Central memory CD8-positive, alpha-beta T cell (primary cell): ENCODE measurements at regions not wholly inside any gene's neighbourhood (a gene's known extent, or its start where the extent isn't known, plus 50 kb on each side); places are given as distances from the start of the nearest gene placed in this dataset.
"Not testable (repeated sequence)": the region's sequence is repeated elsewhere in the genome, so short reads cannot be mapped to it uniquely, and the experiment has no call there.

Source experiments
- ATAC-seq: fragments of 150-1000 bp; cut with Tn5 transposase; replicated peaks from 2 replicates; pipeline ENCODE4 v1.10.0; 2022; ENCODE audit warnings: mild to moderate bottlenecking, moderate FRiP score, moderate number of reproducible peaks; ENCODE audit not compliant: poor library complexity, severe bottlenecking; ENCODE audit errors: extremely low read depth
- DNase-seq, 2 donors: peaks; one replicate each; pipeline ENCODE4 v3.0.0; 2021; ENCODE audit warnings: low spot score in 2 of 2
- H3K27ac Mint-ChIP-seq: one replicate; pipeline ENCODE4 v1.8.0; 2022; ENCODE audit warnings: low read depth, mild to moderate bottlenecking, moderate library complexity, mixed read lengths
- H3K27me3 Mint-ChIP-seq: one replicate; pipeline ENCODE4 v1.8.0; 2022; ENCODE audit warnings: mixed read lengths
- H3K36me3 Mint-ChIP-seq: one replicate; pipeline ENCODE4 v1.8.0; 2022; ENCODE audit warnings: mild to moderate bottlenecking, moderate library complexity, mixed read lengths; ENCODE audit not compliant: insufficient read depth
- H3K4me1 Mint-ChIP-seq: one replicate; pipeline ENCODE4 v1.8.0; 2022; ENCODE audit warnings: mixed read lengths
- H3K4me3 Mint-ChIP-seq: one replicate; pipeline ENCODE4 v1.8.0; 2022; ENCODE audit warnings: mild to moderate bottlenecking, moderate library complexity, mixed read lengths
- H3K9me3 Mint-ChIP-seq: one replicate; pipeline ENCODE4 v1.8.0; 2022; ENCODE audit warnings: mixed read lengths

DNA sequence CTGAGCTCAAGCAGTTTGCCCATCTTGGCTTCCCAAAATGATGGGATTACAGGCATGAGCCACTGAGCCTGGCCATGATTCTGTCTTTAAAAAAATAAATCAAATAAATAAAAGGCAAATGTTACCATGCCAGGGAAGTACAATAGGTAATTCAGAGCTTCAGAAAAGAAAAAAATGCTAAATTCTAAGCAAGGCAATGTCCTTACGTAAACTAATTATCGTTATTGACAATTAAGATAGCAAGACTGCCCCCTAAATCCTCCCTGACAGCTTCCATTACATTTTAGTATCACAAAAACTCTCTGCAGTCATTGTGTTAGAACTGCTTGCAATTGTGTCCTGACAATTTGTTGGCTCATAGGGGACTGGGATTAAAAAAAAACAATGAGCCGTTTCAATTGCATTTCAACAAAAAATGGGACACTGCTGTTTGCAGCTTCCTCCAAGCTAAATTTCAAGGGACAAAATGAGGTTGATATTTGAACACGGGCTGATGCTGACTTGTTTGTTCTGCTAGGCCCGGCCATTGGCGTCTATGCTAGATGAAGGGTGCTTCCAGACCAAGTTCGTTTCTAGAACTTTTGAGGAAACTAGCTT, 88.9 kb downstream of the MOGAT1 start:
- H3K4me1 Mint-ChIP-seq = no peaks in the 10 kb centered on the region
- DNase-seq (no peak), ATAC-seq (no peak)
- no peaks in the 10 kb centered on the region for H3K9me3 Mint-ChIP-seq
- no peak overlapping the region for H3K27ac Mint-ChIP-seq
- H3K27me3 Mint-ChIP-seq = peaks cover 9% of the 10 kb centered on the region
- no peak overlapping the region for H3K4me3 Mint-ChIP-seq
- no peaks in the 10 kb centered on the region for H3K36me3 Mint-ChIP-seq

DNA sequence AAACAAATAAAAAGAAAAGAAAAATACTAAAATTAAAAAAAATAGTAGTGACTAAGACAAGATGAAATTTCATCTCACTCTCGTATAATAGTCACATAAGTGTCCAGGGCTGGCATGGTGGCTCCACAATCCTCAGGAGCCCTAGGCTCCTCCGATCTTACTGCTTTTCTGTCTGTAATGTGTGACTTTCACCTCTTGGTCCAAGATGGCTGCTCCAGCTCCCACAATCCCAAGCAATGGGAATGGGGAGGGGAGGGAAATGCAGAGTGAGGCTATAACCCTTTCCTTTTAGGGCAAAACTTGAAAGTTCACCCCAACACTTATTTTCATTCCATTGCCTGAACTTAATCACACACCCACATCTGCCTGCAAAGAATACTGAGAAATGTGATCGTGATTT, 90.4 kb downstream of the MOGAT1 start:
- Mint-ChIP-seq H3K9me3 (no peaks in the 10 kb centered on the region), H3K4me1 (no peaks in the 10 kb centered on the region), H3K27me3 (peaks cover 9% of the 10 kb centered on the region), H3K27ac (no peak overlapping the region), H3K4me3 (no peak overlapping the region), H3K36me3 (no peaks in the 10 kb centered on the region)
- no peak for ATAC-seq
- DNase-seq = no peak

DNA sequence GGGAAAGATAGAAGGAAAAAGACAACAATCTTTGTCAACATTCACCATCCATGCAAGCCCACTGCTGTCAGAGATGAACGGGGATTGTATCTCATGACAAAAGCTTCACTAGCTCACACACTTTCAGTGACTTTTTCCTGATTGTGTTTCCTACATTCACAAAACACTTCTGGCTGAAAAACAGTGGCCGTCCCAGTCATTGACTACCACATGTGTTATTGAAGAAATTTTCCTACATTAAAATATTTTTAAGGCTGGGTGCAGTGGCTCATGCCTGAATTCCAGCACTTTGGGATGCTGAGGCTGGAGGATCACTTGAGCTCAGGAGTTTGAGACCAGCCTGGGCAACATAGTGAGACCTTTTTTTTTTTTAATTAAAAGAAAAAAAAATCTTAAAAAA, 90.9 kb downstream of the MOGAT1 start:
- ATAC-seq = no peak
- Mint-ChIP-seq H3K4me3 (no peak overlapping the region), H3K9me3 (no peaks in the 10 kb centered on the region), H3K27ac (no peak overlapping the region), H3K27me3 (peaks cover 9% of the 10 kb centered on the region), H3K4me1 (no peaks in the 10 kb centered on the region), H3K36me3 (no peaks in the 10 kb centered on the region)
- no peak for DNase-seq

DNA sequence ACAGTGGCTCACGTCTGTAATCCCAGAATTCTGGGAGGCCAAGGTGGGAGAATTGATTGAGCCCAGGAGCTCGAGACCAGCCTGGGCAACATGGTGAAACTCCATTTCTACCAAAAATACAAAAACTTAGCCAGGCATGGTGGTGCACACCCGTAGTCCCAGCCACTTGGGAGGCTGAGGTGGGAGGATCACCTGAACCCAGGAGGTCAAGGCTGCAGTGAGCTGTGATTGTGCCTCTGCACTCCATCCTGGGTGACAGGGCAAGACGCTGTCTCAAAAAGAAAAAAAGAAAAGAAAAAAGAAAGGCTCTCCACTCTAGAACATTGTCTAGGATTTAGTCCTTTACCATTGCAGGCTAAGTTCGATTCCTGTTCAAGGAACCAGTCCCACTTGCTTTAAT, 94.4 kb downstream of the MOGAT1 start:
- not testable (repeated sequence) for H3K27ac Mint-ChIP-seq, H3K4me1 Mint-ChIP-seq, DNase-seq, ATAC-seq, H3K9me3 Mint-ChIP-seq, H3K4me3 Mint-ChIP-seq, H3K27me3 Mint-ChIP-seq, H3K36me3 Mint-ChIP-seq

DNA sequence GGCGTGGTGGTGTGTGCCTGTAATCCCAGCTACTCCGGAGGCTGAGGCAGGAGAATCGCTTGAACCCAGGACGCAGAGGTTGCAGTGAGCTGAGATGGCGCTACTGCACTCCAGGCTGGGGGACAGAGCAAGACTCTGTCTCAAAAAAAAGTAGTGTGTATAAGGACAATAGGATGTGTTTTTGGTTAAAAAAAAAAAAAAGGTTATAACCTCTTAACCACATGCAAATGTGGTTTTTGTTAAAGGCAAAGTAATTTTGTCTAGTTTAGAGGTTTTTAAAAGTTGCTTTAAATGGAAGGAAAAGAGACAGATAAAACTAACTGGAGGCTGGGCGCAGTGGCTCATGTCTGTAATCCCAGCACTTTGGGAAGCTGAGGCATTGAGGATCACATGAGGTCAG, 92.8 kb upstream of the ACSL3 start:
- H3K4me1 Mint-ChIP-seq, H3K4me3 Mint-ChIP-seq, ATAC-seq, H3K27me3 Mint-ChIP-seq, H3K9me3 Mint-ChIP-seq, H3K27ac Mint-ChIP-seq, DNase-seq, H3K36me3 Mint-ChIP-seq: not testable (repeated sequence)

DNA sequence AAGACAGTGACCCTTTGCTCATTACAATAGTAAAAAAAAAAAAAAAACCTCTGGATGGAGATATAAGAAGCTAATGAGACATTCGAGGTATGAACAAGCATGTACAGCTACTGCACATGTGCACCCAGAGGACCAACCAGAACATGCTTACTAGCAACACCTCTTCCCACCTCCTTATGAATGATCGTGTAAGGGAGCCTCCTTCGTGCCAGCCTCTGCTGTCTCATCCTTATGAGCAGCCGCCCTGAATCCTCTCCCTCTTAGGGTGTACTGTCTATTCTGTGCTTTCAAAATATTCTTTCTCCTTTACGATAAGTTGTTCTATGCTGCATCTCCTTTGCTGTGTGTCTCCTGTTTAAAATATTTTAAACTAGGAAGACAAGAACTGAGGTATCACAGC, 91.4 kb upstream of the ACSL3 start:
- Mint-ChIP-seq H3K4me1 (no peaks in the 10 kb centered on the region), H3K27me3 (peaks cover 8% of the 10 kb centered on the region), H3K9me3 (no peaks in the 10 kb centered on the region), H3K36me3 (no peaks in the 10 kb centered on the region), H3K27ac (no peak overlapping the region), H3K4me3 (no peak overlapping the region)
- no peak for DNase-seq
- ATAC-seq = no peak

DNA sequence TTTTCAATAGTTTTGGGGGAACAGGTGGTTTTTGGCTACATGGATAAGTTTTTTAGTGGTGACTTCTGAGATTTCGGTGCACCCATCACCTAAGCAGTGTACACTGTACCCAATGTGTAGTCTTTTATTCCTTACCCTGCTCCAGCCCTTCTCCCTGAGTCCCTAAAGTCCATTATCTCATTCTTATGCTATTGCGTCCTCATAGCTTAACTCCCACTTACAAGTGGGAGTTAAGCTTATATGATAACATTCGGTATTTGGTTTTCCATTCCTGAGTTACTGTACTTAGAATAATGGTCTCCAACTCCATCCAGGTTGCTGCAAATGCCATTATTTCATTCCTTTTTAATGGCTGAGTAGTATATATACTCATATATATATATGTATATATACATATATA, 90.9 kb upstream of the ACSL3 start:
- no peak for DNase-seq
- H3K4me3 Mint-ChIP-seq = no peak overlapping the region
- no peak for ATAC-seq
- H3K36me3 Mint-ChIP-seq = no peaks in the 10 kb centered on the region
- H3K27me3 Mint-ChIP-seq = peaks cover 8% of the 10 kb centered on the region
- no peaks in the 10 kb centered on the region for H3K4me1 Mint-ChIP-seq
- no peaks in the 10 kb centered on the region for H3K9me3 Mint-ChIP-seq
- no peak overlapping the region for H3K27ac Mint-ChIP-seq

DNA sequence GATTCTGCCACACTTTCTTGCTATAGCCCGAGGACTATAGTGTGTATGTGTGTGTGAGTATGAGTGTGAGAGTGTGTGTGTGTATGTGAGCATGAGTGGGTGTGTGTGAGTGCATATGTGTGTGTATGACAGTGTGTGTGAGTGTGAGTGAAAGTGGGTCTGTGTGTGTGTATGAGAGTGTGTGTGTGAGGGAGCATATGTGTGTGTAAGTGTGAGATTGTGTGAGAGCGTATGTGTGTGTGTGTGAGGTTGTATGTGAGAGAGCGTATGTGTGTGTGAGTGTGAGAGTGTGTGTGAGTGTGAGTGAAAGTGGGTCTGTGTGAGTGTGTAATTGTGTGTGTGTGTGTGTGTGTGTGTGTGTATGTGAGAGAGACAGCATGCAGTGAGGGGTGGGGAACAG, 89.0 kb upstream of the ACSL3 start:
- no peak overlapping the region for H3K4me3 Mint-ChIP-seq
- H3K27me3 Mint-ChIP-seq = peaks cover 16% of the 10 kb centered on the region
- no peaks in the 10 kb centered on the region for H3K4me1 Mint-ChIP-seq
- peaks cover 2% of the 10 kb centered on the region for H3K36me3 Mint-ChIP-seq
- H3K9me3 Mint-ChIP-seq = no peaks in the 10 kb centered on the region
- H3K27ac Mint-ChIP-seq = no peak overlapping the region
- DNase-seq (no peak), ATAC-seq (no peak)

DNA sequence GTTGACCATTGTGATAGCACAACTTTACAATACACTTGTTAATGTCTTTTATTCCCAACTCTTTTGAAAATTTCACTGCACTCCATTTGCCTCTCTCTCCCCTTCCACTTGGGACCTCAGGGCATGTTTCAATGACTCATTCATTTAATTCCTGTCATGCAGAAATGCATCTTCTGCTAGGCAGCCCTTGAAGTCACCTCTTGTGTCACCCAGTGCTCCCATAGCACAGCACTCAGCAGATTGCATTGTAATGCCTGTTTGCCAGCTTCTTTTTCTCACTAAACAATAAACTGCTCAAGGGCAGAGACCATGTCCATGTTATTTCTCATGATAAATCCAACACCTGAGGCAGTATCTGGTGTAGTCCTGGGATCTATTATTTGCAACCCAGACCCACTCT, 85.9 kb upstream of the ACSL3 start:
- H3K27ac Mint-ChIP-seq = no peak overlapping the region
- H3K4me1 Mint-ChIP-seq = no peaks in the 10 kb centered on the region
- ATAC-seq = no peak
- no peak overlapping the region for H3K4me3 Mint-ChIP-seq
- no peak for DNase-seq
- H3K9me3 Mint-ChIP-seq = no peaks in the 10 kb centered on the region
- peaks cover 21% of the 10 kb centered on the region for H3K27me3 Mint-ChIP-seq
- peaks cover 2% of the 10 kb centered on the region for H3K36me3 Mint-ChIP-seq

DNA sequence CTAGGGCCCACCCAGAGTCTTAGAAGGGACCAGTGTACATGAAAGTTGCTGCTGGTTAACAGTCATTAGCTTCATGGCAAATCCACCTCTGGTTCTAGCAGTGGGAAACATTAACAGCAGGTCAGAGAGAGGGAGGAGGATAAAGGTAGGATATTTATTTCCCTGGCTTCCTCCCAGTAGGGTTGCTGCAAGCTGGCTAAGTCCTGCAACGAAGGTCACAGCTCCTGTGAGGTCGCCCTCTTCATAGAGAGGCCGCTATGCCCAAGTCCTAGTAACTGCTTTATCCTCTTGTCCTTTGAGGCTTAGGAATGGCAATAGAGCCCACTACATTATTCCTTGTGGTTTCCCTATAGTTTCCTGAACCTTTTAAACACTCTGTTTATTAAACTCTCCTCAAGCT, 84.0 kb upstream of the ACSL3 start:
- no peak overlapping the region for H3K27ac Mint-ChIP-seq
- H3K27me3 Mint-ChIP-seq = peaks cover 37% of the 10 kb centered on the region
- ATAC-seq (no peak), DNase-seq (no peak)
- H3K4me1 Mint-ChIP-seq = no peaks in the 10 kb centered on the region
- H3K36me3 Mint-ChIP-seq = peaks cover 2% of the 10 kb centered on the region
- no peaks in the 10 kb centered on the region for H3K9me3 Mint-ChIP-seq
- no peak overlapping the region for H3K4me3 Mint-ChIP-seq

DNA sequence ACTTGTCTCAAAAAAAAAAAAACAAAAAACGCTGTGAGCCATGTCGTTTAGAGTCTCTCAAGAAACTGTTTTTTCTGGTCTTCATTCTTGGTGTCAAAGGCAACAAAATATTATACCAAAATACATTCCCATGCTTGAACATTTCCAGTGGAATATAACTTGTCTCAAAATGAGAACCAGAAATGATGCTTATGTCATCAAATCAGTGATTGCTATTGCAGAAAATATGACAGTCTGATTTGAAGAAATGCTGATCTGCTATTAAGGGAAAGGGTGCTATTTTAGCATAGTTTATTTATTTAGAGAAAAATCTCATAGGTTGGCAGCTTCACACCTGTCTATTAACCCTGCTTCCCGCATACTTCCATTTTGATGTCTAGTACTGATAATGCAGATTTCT, 82.4 kb upstream of the ACSL3 start:
- no peaks in the 10 kb centered on the region for H3K9me3 Mint-ChIP-seq
- H3K36me3 Mint-ChIP-seq = peaks cover 2% of the 10 kb centered on the region
- no peak for ATAC-seq
- no peak overlapping the region for H3K27ac Mint-ChIP-seq
- no peak for DNase-seq
- peaks cover 39% of the 10 kb centered on the region for H3K27me3 Mint-ChIP-seq
- no peaks in the 10 kb centered on the region for H3K4me1 Mint-ChIP-seq
- no peak overlapping the region for H3K4me3 Mint-ChIP-seq

DNA sequence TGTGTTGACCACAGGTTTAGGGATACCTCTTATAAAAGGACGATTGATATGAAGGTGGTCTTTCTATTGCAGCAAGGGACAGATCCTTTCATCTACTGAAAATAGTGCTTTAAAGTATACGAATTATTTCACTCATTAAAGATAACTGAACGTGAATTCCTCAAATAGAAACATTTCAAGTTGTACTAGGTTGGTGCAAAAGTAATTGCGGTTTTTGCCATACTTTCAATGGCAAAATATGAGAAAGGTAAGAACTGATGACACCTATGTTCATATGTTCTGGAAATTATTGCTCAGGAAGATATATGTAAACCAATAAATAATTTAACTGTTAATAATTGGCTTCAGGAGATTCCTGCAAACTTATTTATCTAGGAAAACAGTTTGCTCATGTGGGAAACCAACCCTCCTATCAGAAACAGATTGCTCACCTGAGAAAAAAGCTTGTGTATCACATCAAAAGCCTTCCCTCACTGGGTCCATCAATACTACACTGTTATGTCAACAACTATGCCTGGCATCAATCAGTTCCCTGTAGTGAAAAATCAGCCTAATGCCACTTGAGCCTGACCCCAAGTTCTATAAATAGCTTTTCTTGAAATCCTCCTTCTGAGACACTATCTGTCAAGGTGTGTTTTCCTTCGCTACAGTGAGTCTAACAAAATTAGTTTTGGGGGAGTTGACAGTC, 81.5 kb upstream of the ACSL3 start:
- DNase-seq = no peak
- no peak overlapping the region for H3K27ac Mint-ChIP-seq
- H3K9me3 Mint-ChIP-seq = no peaks in the 10 kb centered on the region
- peaks cover 42% of the 10 kb centered on the region for H3K27me3 Mint-ChIP-seq
- peaks cover 2% of the 10 kb centered on the region for H3K36me3 Mint-ChIP-seq
- ATAC-seq = no peak
- H3K4me1 Mint-ChIP-seq = no peaks in the 10 kb centered on the region
- H3K4me3 Mint-ChIP-seq = no peak overlapping the region

DNA sequence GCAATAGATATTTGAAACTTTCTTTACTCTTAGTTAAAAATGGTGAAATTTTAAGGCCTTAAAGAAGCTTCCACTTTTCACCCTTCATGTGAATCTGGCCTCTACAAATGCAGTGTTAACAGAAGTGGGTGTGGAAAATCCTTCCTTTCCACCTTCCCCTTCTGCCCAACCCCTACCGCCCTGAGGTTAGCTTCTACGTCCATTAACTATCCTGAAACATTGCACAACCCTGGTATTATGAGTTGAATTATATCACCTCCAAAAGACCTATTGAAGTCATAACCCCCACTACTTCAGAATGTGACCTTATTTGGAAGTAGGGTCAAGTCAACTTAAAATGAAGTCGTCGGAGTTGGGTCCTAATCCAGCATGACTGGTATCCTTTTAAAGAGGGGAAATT, 80.8 kb upstream of the ACSL3 start:
- DNase-seq (no peak), ATAC-seq (no peak)
- Mint-ChIP-seq H3K4me1 (no peaks in the 10 kb centered on the region), H3K9me3 (no peaks in the 10 kb centered on the region), H3K27me3 (peaks cover 42% of the 10 kb centered on the region), H3K27ac (no peak overlapping the region), H3K4me3 (no peak overlapping the region), H3K36me3 (peaks cover 2% of the 10 kb centered on the region)
